HCT116 (cell line): ENCODE measurements at regions not wholly inside any gene's neighbourhood (a gene's known extent, or its start where the extent isn't known, plus 50 kb on each side); places are given as distances from the start of the nearest gene placed in this dataset.

Source experiments
- CEBPB ChIP-seq: IDR thresholded peaks from 2 replicates; pipeline ENCODE4 v1.6.1; 2012; ENCODE audit warnings: low read depth
- CTCF ChIP-seq, 3 experiments: fragments of 200-600 bp in 1 of 3; sonication (generic) in 1 of 3; IDR thresholded peaks in 2 of 3; conservative IDR thresholded peaks in 1 of 3; 2 replicates each; pipeline ENCODE4 v1.5.1; 2012 to 2017; ENCODE audit warnings: low read depth in 2 of 3, low read length in 2 of 3, antibody characterized with exemption in 1 of 3, borderline replicate concordance in 1 of 3, control low read depth in 1 of 3, mild to moderate bottlenecking in 1 of 3, mixed read lengths in 1 of 3, mixed run types in 1 of 3, moderate library complexity in 1 of 3; ENCODE audit not compliant: insufficient read depth in 1 of 3
- EGR1 ChIP-seq: IDR thresholded peaks from 2 replicates; pipeline ENCODE4 v1.6.1; 2012; ENCODE audit warnings: low read depth
- EZH2 ChIP-seq: fragments of 200-600 bp; sonication (generic); IDR thresholded peaks from 2 replicates; pipeline ENCODE4 v1.6.1; 2017; ENCODE audit warnings: antibody characterized with exemption, mixed run types
- FOSL1 ChIP-seq: IDR thresholded peaks from 2 replicates; pipeline ENCODE4 v1.6.1; 2012; ENCODE audit warnings: low read depth
- MAX ChIP-seq: IDR thresholded peaks from 2 replicates; pipeline ENCODE4 v1.6.1; 2012
- POLR2A ChIP-seq: IDR thresholded peaks from 2 replicates; pipeline ENCODE4 v1.7.0; 2011; ENCODE audit warnings: borderline replicate concordance; ENCODE audit not compliant: insufficient read depth, insufficient read length; ENCODE audit errors: extremely low read depth
- POLR2AphosphoS5 ChIP-seq: IDR thresholded peaks from 2 replicates; pipeline ENCODE4 v1.6.1; 2011; ENCODE audit warnings: mild to moderate bottlenecking, low read depth, low read length, moderate library complexity
- REST ChIP-seq: IDR thresholded peaks from 2 replicates; pipeline ENCODE4 v1.6.1; 2012; ENCODE audit warnings: low read depth
- SIN3A ChIP-seq: IDR thresholded peaks from 2 replicates; pipeline ENCODE4 v1.6.1; 2012; ENCODE audit warnings: low read depth
- SP1 ChIP-seq: IDR thresholded peaks from 2 replicates; pipeline ENCODE4 v1.6.1; 2012; ENCODE audit warnings: low read depth
- SRF ChIP-seq: IDR thresholded peaks from 2 replicates; pipeline ENCODE4 v1.6.1; 2012; ENCODE audit warnings: low read depth

GRCh38 chr2:142380372-142380771 lies 249.6 kb upstream of the LRP1B start:
- TF ChIP-seq CTCF (IDR thresholded peaks at IDR 0.05 in 2 of 3, conservative IDR thresholded peaks at IDR 0.05 in 1 of 3; ENCODE audit: borderline replicate concordance in 1 of 3, insufficient read depth in 1 of 3, low read depth in 2 of 3, low read length in 2 of 3) (no peak), REST (no peak), EGR1 (no peak), POLR2AphosphoS5 (no peak), POLR2A (no peak), SIN3A (no peak), FOSL1 (no peak), CEBPB (no peak), EZH2 (no peak), SP1 (no peak), MAX (no peak), SRF (no peak)
